K562 (cell line): ENCODE measurements at regions not wholly inside any gene's neighbourhood (a gene's known extent, or its start where the extent isn't known, plus 50 kb on each side); places are given as distances from the start of the nearest gene placed in this dataset.

Experiments
- ATAC-seq: fragments of 200-7000 bp; cut with Tn5 transposase; 3 replicates; pipeline ENCODE4 v1.9.1; 2020; ENCODE audit warnings: moderate library complexity
- BruUV-seq: library from RNA; stranded (reverse); fragments of 400-500 nt; replicated peaks from 2 replicates; lab custom pipeline; 2021; lab: Mats Ljungman, UMichigan
- CTCF ChIA-PET: fragments of 300-600 bp; formaldehyde crosslinking; extraction: SDS; loops from one replicate; lab custom pipeline; 2021; ENCODE audit warnings: low intra/inter-chr PET ratio; lab: Yijun Ruan, JAX
- POLR2A ChIA-PET: fragments of 300-600, 350-650 bp; sonication (Branson Sonifier 250); formaldehyde crosslinking; extraction: SDS; loops from one replicate; lab custom pipeline; 2021; ENCODE audit warnings: antibody characterized with exemption, inconsistent platforms; lab: Yijun Ruan, JAX
- DNase-seq, 4 experiments: peaks; one replicate each; pipeline versions ENCODE4 v3.0.0 to v3.0.0-alpha.2; 2011 to 2018; ENCODE audit warnings: low spot score in 3 of 4, mixed read lengths in 3 of 4; ENCODE audit errors: extremely low read depth in 1 of 4
- FAIRE-seq: peaks from 2 replicates; lab custom pipeline; 2011; peaks lifted over from hg19 to GRCh38; lab: Jason Lieb, UNC
- H2AFZ ChIP-seq: 2 replicates; pipeline ENCODE4 v1.6.0; 2011; ENCODE audit warnings: low read depth, low read length, control low read depth, inconsistent platforms
- H3K27ac ChIP-seq: fragments of 200-600 bp; 3 replicates; pipeline ENCODE4 v1.8.0; 2011; ENCODE audit warnings: low read depth, mild to moderate bottlenecking, control low read depth, inconsistent platforms, low read length, moderate library complexity, mixed read lengths; ENCODE audit errors: extremely low read depth
- H3K27me3 ChIP-seq, 2 experiments: fragments of 300-600 bp in 1 of 2; 2 replicates in 1 of 2; 3 replicates in 1 of 2; pipeline versions ENCODE4 v1.6.0 to v1.8.0; 2011; ENCODE audit warnings: inconsistent platforms in 2 of 2, low read length in 2 of 2, mild to moderate bottlenecking in 1 of 2, mixed read lengths in 1 of 2, moderate library complexity in 1 of 2; ENCODE audit not compliant: control insufficient read depth in 2 of 2, insufficient read depth in 2 of 2
- H3K36me3 ChIP-seq: fragments of 300-600 bp; 3 replicates; pipeline ENCODE4 v1.8.0; 2011; ENCODE audit warnings: mild to moderate bottlenecking, low read length, inconsistent platforms; ENCODE audit not compliant: control insufficient read depth, insufficient read depth
- H3K4me1 ChIP-seq, 2 experiments: fragments of 200-600 bp in 1 of 2; replicated peaks in 1 of 2; 2 replicates in 1 of 2; 3 replicates in 1 of 2; pipeline versions ENCODE4 v1.5.1 to v1.8.0; 2011; ENCODE audit warnings: inconsistent platforms in 2 of 2, low read length in 2 of 2, mild to moderate bottlenecking in 1 of 2, mixed read lengths in 1 of 2, moderate library complexity in 1 of 2; ENCODE audit not compliant: control insufficient read depth in 2 of 2, insufficient read depth in 2 of 2
- H3K4me2 ChIP-seq: 2 replicates; pipeline ENCODE4 v1.6.1; 2011; ENCODE audit warnings: low read length, control low read depth, inconsistent platforms, mixed read lengths; ENCODE audit not compliant: insufficient read depth
- H3K4me3 ChIP-seq: fragments of 200-600 bp; sonication (generic), shearing (Covaris generic); 2 replicates; pipeline ENCODE4 v1.5.1; 2016; ENCODE audit warnings: control low read depth, inconsistent platforms
- H3K79me2 ChIP-seq: fragments of 200-600 bp; 3 replicates; pipeline ENCODE4 v1.8.0; 2011; ENCODE audit warnings: low read length, inconsistent platforms; ENCODE audit not compliant: control insufficient read depth, insufficient read depth
- H3K9ac ChIP-seq, 2 experiments: 2 replicates each; pipeline versions ENCODE4 v1.6.0 to v1.6.1; 2011; ENCODE audit warnings: low read depth in 2 of 2, low read length in 2 of 2, control low read depth in 1 of 2, inconsistent platforms in 1 of 2, mild to moderate bottlenecking in 1 of 2, mixed read lengths in 1 of 2; ENCODE audit not compliant: insufficient read depth in 1 of 2
- H3K9me1 ChIP-seq: one replicate; pipeline ENCODE4 v1.6.0; 2011; ENCODE audit warnings: inconsistent platforms, mild to moderate bottlenecking, low read length, moderate library complexity; ENCODE audit not compliant: control insufficient read depth, insufficient read depth
- H3K9me3 ChIP-seq: replicated peaks from 2 replicates; pipeline ENCODE4 v1.5.1; 2011; ENCODE audit warnings: low read depth, low read length, inconsistent platforms; ENCODE audit not compliant: control insufficient read depth, insufficient read depth
- H4K20me1 ChIP-seq: replicated peaks from 2 replicates; pipeline ENCODE4 v1.6.1; 2011; ENCODE audit warnings: low read length, inconsistent platforms, mixed read lengths; ENCODE audit not compliant: control insufficient read depth, insufficient read depth
- ARID1B ChIP-seq: fragments of 450-650 bp; IDR thresholded peaks from 2 replicates; pipeline ENCODE4 v1.6.1; 2016; ENCODE audit warnings: antibody characterized with exemption, mild to moderate bottlenecking, inconsistent platforms
- DPF2 ChIP-seq: fragments of 450-650 bp; IDR thresholded peaks from 2 replicates; pipeline ENCODE4 v1.6.1; 2016
- ERF ChIP-seq: fragments of 450-650 bp; formaldehyde crosslinking; IDR thresholded peaks from 2 replicates; pipeline ENCODE4 v1.4.0; 2020; ENCODE audit warnings: mild to moderate bottlenecking, mixed read lengths
- FOSL1 ChIP-seq: fragments of 200-800 bp; sonication (Bioruptor generic); conservative IDR thresholded peaks from 2 replicates; pipeline ENCODE4 v1.6.1; 2016; ENCODE audit warnings: missing genetic modification characterization, missing compliant biosample characterization
- HDAC6 ChIP-seq: IDR thresholded peaks from 2 replicates; pipeline ENCODE4 v1.6.1; 2012; ENCODE audit warnings: low read depth, mild to moderate bottlenecking, control low read depth, inconsistent platforms, low read length, moderate library complexity
- HMG20A ChIP-seq: fragments of 450-650 bp; formaldehyde crosslinking; conservative IDR thresholded peaks from 2 replicates; pipeline ENCODE4 v1.4.0; 2020; ENCODE audit warnings: mild to moderate bottlenecking, mixed read lengths
- KAT8 ChIP-seq: fragments of 450-650 bp; IDR thresholded peaks from 2 replicates; pipeline ENCODE4 v1.6.1; 2016; ENCODE audit warnings: low read depth, mild to moderate bottlenecking
- KLF10 ChIP-seq: fragments of 250-450 bp; sonication (Bioruptor Pico); IDR thresholded peaks from 2 replicates; pipeline ENCODE4 v1.6.1; 2021; ENCODE audit warnings: matching md5 sums
- NR2C1 ChIP-seq, 2 experiments: fragments of 450-650 bp; IDR thresholded peaks; 2 replicates each; pipeline ENCODE4 v1.6.1; 2017; ENCODE audit warnings: mild to moderate bottlenecking in 2 of 2, antibody characterized with exemption in 1 of 2, inconsistent platforms in 1 of 2, missing compliant biosample characterization in 1 of 2, missing genetic modification characterization in 1 of 2
- NR2C2 ChIP-seq, 2 experiments: fragments of 200-800 bp in 1 of 2; sonication (Bioruptor generic) in 1 of 2; sonication (generic) in 1 of 2; formaldehyde crosslinking in 1 of 2; IDR thresholded peaks; 2 replicates each; pipeline versions ENCODE4 v1.6.1 to v1.8.0; 2016 to 2022; ENCODE audit warnings: mild to moderate bottlenecking in 1 of 2, missing compliant biosample characterization in 1 of 2, missing genetic modification characterization in 1 of 2, missing genetic modification reagents in 1 of 2
- SAFB2 ChIP-seq: fragments of 200-400 bp; formaldehyde crosslinking; IDR thresholded peaks from 2 replicates; pipeline ENCODE4 v1.6.1; 2018; ENCODE audit warnings: borderline replicate concordance, low read length, low read depth, moderate library complexity; ENCODE audit not compliant: severe bottlenecking
- ZNF12 ChIP-seq: sonication (generic); formaldehyde crosslinking; IDR thresholded peaks from 2 replicates; pipeline ENCODE4 v1.4.0; 2020; ENCODE audit warnings: mild to moderate bottlenecking, missing genetic modification reagents
- ZNF24 ChIP-seq: fragments of 450-650 bp; IDR thresholded peaks from 2 replicates; pipeline ENCODE4 v1.6.1; 2016
- ZNF280A ChIP-seq: fragments of 450-650 bp; IDR thresholded peaks from 2 replicates; pipeline ENCODE4 v1.6.1; 2018; ENCODE audit warnings: mild to moderate bottlenecking, low read depth; ENCODE audit not compliant: partially characterized antibody
- ZNF639 ChIP-seq, 2 experiments: fragments of 200-800 bp in 1 of 2; sonication (Bioruptor generic) in 1 of 2; sonication (generic) in 1 of 2; formaldehyde crosslinking in 1 of 2; IDR thresholded peaks in 1 of 2; conservative IDR thresholded peaks in 1 of 2; 2 replicates each; pipeline versions ENCODE4 v1.5.0 to v1.6.1; 2016 to 2020; ENCODE audit warnings: missing compliant biosample characterization in 1 of 2, missing genetic modification characterization in 1 of 2, missing genetic modification reagents in 1 of 2
- ZNF696 ChIP-seq: fragments of 250-450 bp; sonication (Bioruptor Pico); conservative IDR thresholded peaks from 2 replicates; pipeline ENCODE4 v1.4.0; 2020; ENCODE audit warnings: mild to moderate bottlenecking, moderate library complexity
- WGBS: fragments of 100-300 bp; shearing (Covaris generic); methylation state at CpG from one replicate; pipeline ENCODE4 v1.1.6; 2016; ENCODE audit warnings: low coverage, mixed read lengths; ENCODE audit not compliant: insufficient coverage; ENCODE audit errors: missing lambda C conversion rate; 5-methylcytosine and 5-hydroxymethylcytosine counted together
- in situ Hi-C: fragments of 300-500 bp; cut with MboI; formaldehyde crosslinking; loops from 4 replicates; pipeline ENCODE4 v1.15.0; 2018; ENCODE audit warnings: inconsistent platforms, mixed read lengths
- intact Hi-C: fragments of 100-400 bp; cut with micrococcal nuclease; formaldehyde crosslinking; loops from 2 replicates; pipeline ENCODE4 v1.14.2; 2022
- TF ChIP-seq, protein P1 (sequence below): IDR thresholded peaks from 2 replicates; pipeline ENCODE4 v1.6.1; 2011; ENCODE audit not compliant: insufficient read length; ENCODE audit errors: extremely low read depth
- TF ChIP-seq, protein P2 (sequence below), 2 experiments: fragments of 450-650 bp in 1 of 2; sonication (generic) in 1 of 2; formaldehyde crosslinking in 1 of 2; IDR thresholded peaks in 1 of 2; conservative IDR thresholded peaks in 1 of 2; 2 replicates each; pipeline versions ENCODE4 v1.6.1 to v1.8.1; 2016 to 2023; ENCODE audit warnings: mild to moderate bottlenecking in 2 of 2, moderate library complexity in 2 of 2, inconsistent platforms in 1 of 2, missing genetic modification reagents in 1 of 2

GRCh38 chr12:47353508-47353907 is 273.7 kb upstream of the AMIGO2 start:
- H3K4me2 ChIP-seq = no peak overlapping the region
- H3K9me3 ChIP-seq = no peaks in the 10 kb centered on the region
- FAIRE-seq (peak; percentile 71), ATAC-seq (no peak), DNase-seq (peak in 1 of 4 experiments; percentile 23)
- H3K9ac ChIP-seq = no peak overlapping the region
- no peaks in the 10 kb centered on the region for H3K79me2 ChIP-seq
- BruUV-seq = no TSS peak
- ChIA-PET CTCF (no interaction called here), POLR2A (interaction anchor here (0.7 kb wide), 1 partner anchor 19 kb away, joined by 4 read pairs; no protein-coding TSS in a partner anchor)
- in situ Hi-C loops = no loop called here
- no peaks in the 10 kb centered on the region for H4K20me1 ChIP-seq
- no peaks in the 10 kb centered on the region for H3K9me1 ChIP-seq
- H3K4me3 ChIP-seq = no peak overlapping the region
- intact Hi-C loops = no loop called here
- peak overlapping the region; percentile 2; the same call in 1 of the 2 replicates for H2AFZ ChIP-seq
- 44% methylated on average over 6 of the region's 6 CpGs for WGBS
- peaks cover 0 to 14% of the 10 kb centered on the region in 2 experiments; a peak in 2 of 5 replicates for H3K4me1 ChIP-seq
- no peaks in the 10 kb centered on the region for H3K27me3 ChIP-seq
- H3K27ac ChIP-seq = no peak overlapping the region
- no peaks in the 10 kb centered on the region for H3K36me3 ChIP-seq
- TF ChIP-seq HDAC6 (no peak), SAFB2 (no peak), ZNF280A (no peak), FOSL1 (tag) (0 out of 2 replicates have a peak, but pooled peaks have one; percentile 42), ZNF696 (no peak), DPF2 (0 out of 2 replicates have a peak, but pooled peaks have one; percentile 22), NR2C2 (CRISPR knock-in tag; IDR thresholded peaks at IDR 0.05) (no peak), NR2C2 (tag; IDR thresholded peaks at IDR 0.05) (peak; percentile 44; the same call in 1 of the 2 replicates), ERF (CRISPR knock-in tag) (no peak), NR2C1 (IDR thresholded peaks at IDR 0.05) (peak; percentile 73), NR2C1 (tag; IDR thresholded peaks at IDR 0.05) (peak; percentile 69), HMG20A (CRISPR knock-in tag) (no peak), ZNF12 (no peak), ZNF24 (no peak), ARID1B (0 out of 2 replicates have a peak, but pooled peaks have one; percentile 30), KAT8 (no peak), KLF10 (no peak), ZNF639 (CRISPR knock-in tag; conservative IDR thresholded peaks at IDR 0.05 in 1 of 2, IDR thresholded peaks at IDR 0.05 in 1 of 2) (no peak)
- TF ChIP-seq, protein P1, sequence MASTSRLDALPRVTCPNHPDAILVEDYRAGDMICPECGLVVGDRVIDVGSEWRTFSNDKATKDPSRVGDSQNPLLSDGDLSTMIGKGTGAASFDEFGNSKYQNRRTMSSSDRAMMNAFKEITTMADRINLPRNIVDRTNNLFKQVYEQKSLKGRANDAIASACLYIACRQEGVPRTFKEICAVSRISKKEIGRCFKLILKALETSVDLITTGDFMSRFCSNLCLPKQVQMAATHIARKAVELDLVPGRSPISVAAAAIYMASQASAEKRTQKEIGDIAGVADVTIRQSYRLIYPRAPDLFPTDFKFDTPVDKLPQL = no peak
- TF ChIP-seq, protein P2, sequence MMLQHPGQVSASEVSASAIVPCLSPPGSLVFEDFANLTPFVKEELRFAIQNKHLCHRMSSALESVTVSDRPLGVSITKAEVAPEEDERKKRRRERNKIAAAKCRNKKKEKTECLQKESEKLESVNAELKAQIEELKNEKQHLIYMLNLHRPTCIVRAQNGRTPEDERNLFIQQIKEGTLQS (IDR thresholded peaks at IDR 0.05) = peak; percentile 39
- TF ChIP-seq, protein P2 (CRISPR knock-in tag; conservative IDR thresholded peaks at IDR 0.05) = no peak
